Endometrium (tissue), 2 donors: ENCODE measurements at regions not wholly inside any gene's neighbourhood (a gene's known extent, or its start where the extent isn't known, plus 50 kb on each side); places are given as distances from the start of the nearest gene placed in this dataset.

Experiments
- FAIRE-seq: peaks from 2 replicates; lab custom pipeline; 2012; peaks lifted over from hg19 to GRCh38; lab: Jason Lieb, UNC
- donor health status: control.
- donor health status: control.

- FAIRE-seq = no peak
These were observed 87.2 kb upstream of the GYPC start for GRCh38 chr2:126568734-126569133.

GRCh38 chr2:126571403-126571802 is 84.6 kb upstream of the GYPC start:
- no peak for FAIRE-seq

- no peak for FAIRE-seq
These were observed 80.3 kb upstream of the GYPC start for GRCh38 chr2:126575631-126576030.

GRCh38 chr2:126579868-126580267 is 76.1 kb upstream of the GYPC start:
- FAIRE-seq = no peak

DNA sequence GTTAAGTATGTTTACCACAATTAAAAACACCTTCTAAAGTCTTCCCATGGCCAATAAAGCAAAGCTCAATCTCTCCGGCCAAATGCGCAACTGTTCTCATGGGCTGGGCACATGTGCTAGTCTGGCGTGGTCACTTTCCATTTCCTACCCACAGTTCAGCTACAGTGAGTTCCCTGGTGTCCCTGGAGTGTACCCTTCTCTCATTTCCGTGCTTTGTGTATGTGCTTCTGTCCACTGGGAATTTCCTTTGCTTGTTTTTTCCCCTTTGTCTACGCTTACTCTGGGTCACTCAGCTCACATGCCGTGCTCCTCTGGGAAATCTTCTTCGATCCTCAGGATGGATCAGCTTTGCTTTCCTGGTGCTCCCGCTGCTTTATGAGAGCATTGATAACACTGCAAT is 69.6 kb upstream of the GYPC start:
- no peak for FAIRE-seq

DNA sequence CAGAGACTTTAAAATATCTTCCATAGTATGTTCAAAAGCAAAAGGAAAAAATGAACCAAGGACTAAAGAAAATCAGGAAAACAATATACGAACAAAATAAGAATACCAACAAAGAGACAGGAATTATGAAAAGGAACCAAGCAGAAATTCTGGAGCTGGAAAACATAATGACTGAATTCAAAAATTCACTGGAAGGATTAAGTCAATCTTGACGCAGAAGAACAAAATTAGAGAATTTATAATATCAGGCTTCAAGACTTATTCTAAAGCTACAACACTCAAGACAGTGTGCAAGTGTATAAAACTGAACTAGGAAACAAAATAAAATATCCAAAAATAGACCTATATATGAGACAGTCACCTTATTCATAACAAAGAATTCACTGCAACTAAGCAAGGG is 56.9 kb upstream of the GYPC start:
- no peak for FAIRE-seq

GRCh38 chr2:126600742-126601141 is 55.2 kb upstream of the GYPC start:
- no peak for FAIRE-seq

GRCh38 chr2:126602334-126602733 is 53.6 kb upstream of the GYPC start:
- no peak for FAIRE-seq
